ENCODE measurements at regions not wholly inside any gene's neighbourhood (a gene's known extent, or its start where the extent isn't known, plus 50 kb on each side); places are given as distances from the start of the nearest gene placed in this dataset.
A peak's percentile ranks its signal among the peaks of the same experiment; 100 is the strongest.
"Not testable (repeated sequence)": the region's sequence is repeated elsewhere in the genome, so short reads cannot be mapped to it uniquely, and the experiment has no call there.

DNA sequence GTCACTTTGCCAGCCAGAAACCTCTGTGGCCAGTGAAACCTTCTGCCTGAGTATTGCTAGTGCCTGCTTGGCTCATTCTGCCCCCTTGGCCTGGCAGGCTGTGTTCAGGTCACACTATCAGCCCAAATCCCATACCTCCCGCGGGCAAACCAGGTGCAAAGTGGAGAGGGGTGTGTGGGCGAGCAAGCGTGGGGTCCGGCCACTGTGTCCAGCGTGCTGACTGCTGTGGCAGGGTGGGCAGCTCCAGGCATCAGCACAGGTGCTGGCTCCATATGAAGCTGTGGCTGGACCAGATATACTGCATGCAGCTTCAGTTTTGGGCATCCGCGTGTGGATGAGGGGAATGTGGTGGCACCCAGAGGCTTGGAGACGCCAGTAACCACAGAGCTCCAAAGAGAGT, 576.5 kb upstream of the EDIL3 start:
- no peak for DNase-seq

DNA sequence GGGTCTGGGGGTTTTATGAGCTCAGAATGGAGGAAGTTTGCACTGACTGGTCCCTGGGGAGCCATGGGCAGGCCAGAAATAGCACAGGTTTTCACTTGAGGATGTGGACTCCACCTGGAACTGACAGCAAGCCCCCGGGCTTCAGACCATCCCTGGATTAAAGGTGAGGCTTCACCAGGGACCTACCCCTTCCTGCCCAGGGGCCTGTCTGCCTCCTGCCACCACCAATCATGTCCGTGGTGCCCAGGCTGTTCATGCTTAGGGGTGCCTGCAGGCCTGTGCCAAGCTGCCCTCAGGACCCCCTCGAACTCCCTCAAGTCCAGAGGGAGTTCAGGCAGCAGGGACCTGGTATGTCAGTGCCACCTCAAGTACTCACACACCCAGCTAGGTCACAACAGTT, 577.2 kb upstream of the EDIL3 start:
- no peak for DNase-seq

DNA sequence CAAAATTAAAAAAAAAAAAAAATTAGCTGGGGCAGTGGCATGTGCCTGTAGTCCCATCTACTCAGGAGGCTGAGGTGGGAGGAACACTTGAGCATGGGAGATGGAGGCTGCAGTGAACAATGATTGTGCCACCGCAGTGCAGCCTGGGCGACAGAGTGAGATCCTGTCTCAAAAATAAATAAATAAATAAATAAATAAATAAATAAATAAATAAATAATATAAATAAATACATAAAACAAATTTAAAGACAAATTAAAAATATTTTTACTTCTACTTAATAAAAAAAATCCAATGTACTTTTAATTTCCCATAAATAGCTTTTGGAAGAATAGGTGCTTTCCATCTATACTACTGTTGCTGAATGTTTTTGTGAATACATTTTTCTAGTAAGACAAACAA, 598.4 kb upstream of the EDIL3 start:
- DNase-seq: no peak

DNA sequence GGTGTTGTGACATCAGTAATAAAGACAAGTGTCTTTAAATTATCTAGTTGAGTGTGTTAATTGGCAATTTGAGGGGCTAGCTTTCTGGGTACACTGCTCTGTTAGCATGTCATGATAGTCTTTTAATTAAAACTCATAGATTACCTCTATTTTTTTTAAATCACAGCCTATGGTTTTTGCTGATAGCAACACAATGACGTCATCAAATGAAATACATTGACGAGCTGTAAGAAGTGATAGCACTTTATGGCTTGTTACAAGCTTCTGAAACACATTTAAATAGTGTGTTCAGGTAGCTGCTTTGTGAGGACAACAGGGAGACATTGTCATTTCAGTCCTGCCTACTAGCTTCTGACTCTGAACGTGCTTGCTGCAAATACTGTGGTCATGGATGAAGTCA, 600.5 kb upstream of the EDIL3 start:
- DNase-seq: no peak

DNA sequence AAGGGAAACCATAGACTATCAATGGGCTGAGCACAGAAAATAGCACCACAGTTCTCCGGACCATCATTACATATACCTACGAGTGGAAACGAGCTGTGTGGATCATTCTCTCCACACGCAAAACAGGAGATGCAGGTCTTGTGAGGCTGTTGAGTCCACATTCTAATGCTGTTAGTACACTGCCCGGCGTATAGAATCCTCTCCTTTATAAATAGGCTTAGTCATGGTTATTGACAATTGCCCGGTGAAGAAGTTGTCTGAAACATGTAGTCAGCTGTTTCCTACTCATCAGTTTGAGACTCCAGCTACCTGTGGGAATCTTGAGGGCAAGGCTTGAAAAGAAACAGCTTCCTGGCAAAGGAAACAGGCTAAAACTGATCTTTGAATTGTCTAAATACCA, 602.0 kb upstream of the EDIL3 start:
- DNase-seq: no peak

DNA sequence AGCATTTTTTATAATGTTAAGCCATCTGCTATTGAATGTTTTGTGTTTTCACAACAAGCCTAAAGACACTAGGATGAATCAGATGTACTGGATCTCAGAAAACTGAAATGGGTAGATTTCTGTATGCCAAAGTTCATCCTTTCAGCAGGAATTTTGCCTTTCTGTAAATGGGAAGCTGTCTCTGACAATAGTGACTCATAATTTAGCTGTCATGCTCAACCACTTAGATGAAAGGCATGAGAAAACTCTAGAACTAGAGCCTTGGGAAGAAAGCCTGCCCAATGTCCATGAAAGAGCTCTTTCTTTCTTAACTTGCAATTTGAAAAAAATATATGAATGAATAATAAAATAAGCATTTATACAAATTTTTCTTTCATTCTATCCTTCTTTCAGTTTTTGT, 616.0 kb upstream of the EDIL3 start:
- DNase-seq: no peak

DNA sequence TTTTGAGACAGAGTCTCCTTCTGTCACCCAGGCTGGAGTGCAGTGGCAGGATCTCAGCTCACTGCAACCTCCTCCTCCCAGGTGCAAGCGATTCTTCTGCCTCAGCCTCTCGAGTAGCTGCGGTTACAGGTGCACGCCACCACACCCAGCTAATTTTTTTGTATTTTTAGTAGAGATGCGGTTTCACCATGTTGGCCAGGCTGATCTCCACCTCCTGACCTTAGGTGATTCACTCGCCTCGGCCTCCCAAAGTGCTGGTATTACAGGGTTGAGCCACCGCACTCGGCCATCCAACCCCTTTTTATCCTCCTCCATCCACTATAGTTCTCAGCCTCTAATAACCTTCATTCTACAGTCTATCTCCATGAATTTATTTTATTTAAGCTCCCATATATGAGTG, 617.3 kb upstream of the EDIL3 start:
- DNase-seq: not testable (repeated sequence)

DNA sequence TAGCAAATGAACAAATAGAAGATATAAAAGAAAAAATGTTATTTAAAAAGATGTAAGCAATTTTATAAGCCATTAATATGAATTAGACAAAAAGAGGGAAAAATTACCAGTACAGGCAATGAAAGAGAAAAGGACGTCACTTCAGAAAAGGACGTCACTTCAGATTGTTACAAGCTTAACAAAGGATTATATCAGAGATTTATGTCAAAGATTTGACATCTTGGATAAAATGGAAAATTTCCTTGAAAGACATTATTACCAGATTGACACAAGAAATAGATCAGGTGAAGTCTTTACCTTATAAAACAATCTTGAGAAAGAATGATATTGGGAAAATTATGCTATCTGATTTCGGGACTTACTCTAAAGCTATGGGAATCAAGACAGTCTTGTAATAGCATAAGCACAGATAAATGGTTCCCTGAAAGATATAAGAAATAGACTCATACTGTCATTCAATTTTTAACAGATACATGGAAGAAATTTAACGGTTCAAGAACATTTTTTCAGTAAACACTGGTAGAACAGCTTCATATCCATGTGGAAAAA, 625.4 kb upstream of the EDIL3 start:
- DNase-seq: no peak

DNA sequence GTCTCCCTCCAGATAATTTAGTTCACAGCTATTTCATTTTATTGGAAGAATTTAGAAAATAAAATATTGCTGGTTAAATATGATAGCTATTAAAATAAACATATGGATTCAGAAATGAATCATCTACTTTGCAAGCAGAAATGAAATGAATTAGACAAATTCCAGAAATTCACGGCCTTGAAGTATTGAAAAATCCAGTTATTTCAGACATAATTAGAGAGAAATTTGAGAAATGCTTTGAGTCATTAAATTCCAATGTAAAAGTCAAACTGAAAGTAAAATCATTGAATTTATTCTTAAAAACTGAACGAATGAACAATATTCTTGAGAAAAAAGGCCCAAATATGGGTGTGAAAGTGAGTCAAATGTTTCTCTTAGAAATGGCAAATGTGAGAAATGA, 632.6 kb upstream of the EDIL3 start:
- no peak for DNase-seq

DNA sequence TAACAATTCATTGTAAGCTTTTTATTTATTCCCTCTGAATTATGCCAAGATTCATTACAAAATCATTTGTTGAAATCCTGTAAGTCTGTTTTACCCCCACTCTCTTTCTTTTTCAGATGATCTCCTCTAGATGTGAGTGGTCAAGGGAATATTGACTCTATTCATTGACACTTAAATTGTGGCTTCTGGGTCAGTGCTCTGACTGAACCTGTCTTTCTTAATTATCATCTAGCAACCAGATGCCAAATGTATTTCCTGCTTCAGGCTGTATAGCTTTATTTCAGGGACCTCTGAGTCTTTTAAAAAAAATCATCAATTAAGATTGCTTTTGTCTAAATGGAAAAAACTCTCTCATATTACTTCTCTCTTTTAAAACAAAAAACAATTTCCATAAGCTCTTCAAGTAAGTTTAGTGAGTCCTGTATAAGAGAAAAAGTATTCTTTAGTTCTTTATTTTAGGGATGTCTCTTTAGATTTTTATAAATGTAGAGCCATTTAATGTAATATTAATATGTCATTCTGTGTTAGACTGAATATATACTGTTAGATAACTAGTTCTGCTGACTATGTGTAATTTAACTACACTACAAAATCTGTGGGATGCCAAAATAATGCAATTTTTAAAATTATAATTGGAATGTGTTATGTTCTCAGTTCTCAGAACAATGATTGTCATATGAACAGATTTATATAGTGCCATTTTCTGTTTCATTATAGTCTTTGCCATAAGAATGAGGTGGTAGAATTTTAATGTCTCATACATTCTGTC, 645.8 kb upstream of the EDIL3 start:
- DNase-seq: no peak

DNA sequence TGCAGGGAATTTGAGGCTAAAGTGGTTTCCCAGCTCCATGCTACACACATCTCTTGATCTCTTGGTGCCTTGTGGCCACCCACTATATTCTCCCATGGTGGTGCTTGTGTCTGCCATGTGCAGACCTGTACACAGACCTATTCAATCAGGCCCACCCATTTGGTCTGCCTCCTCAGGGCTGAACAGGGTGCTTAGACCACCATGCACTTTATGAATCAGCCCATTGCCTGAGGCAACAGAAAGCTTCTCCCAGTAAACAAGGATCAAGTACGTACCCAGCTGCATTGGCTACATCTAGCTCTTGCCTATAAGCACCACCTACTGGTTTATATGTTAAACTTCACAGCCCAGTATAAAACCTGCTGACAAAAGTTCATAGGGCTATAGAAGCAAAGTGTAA, 664.3 kb upstream of the EDIL3 start:
- peak; percentile 47 for DNase-seq

DNA sequence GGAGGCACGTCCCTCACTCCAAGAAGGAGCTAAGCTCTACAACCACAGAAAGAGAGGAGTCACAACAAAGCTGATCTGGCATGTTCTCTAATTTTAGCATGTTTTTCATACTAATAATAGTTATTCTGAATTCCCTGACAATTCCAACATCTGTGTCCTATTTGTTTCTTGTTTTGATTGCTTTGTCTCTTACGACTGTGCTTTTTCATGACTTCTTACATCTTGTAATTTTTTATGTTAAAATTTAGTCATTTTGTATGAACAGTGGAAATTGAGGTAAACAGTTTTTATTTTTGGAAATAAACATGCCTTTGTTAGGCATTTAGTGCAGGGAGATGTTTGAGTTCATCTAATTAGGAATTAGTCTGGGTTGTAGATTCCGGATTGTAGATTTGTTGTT, 668.1 kb upstream of the EDIL3 start:
- DNase-seq: no peak

DNA sequence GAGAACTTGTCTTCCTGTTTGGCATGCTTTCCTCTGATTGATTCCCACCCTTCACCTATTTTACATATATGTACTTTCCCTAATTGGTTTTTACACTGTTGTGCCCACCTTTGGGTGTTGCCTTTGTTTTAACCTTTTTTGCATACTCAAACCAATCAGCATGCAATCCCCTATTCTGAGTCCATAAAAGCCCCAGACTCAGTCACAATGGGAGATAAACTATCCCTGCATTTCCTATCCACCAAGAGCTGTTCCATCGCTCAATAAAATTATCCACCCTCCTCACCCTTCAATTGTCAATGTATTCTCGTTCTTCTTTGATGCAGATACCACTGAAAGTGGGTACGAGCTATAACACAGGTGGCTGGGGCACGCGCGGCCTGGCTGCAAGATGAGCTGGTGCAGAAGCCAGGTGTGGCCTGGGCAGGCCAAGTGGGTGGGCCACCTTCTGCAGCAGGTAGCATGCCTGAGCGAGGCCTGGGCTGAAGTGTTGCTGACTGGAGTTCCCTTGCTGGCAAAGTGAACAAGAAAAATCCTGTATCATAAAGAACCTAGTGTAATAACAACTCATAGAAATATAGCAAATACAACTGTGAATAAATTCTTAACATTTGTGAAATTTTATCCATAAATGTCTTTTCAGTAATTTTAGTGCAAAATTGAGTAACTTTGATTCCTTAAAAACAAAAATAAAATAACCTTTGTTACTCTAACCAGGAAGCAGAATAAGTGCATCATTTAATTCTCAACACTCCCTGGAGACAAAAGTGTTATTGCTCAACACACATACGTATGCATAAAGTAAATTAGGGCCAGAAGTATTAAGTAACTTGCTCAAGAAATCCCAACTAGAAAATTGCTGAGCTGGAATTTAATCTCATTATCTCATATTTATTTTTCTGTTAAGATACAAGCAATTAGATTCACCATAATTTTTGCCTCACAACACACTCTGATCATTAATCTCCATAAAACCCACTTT, 685.3 kb upstream of the EDIL3 start:
- no peak for DNase-seq

DNA sequence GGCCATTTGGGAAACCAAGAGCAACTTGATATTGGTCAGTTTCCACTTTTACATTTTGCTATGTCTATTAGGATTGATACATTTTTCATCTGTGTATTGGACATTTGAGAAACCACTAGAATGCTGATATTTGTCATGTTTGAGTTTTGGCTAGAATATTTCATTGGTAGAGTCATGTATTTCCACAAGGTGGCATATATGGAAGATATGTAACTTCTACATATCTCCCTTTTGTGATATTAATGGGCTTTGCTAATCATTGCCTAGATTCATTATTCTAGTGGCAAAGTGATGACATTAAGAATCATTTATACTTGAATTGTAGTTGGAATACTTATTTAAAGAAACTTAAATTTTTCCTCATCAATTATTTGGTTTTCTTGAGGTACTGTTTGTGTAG, 692.9 kb upstream of the EDIL3 start:
- no peak for DNase-seq

DNA sequence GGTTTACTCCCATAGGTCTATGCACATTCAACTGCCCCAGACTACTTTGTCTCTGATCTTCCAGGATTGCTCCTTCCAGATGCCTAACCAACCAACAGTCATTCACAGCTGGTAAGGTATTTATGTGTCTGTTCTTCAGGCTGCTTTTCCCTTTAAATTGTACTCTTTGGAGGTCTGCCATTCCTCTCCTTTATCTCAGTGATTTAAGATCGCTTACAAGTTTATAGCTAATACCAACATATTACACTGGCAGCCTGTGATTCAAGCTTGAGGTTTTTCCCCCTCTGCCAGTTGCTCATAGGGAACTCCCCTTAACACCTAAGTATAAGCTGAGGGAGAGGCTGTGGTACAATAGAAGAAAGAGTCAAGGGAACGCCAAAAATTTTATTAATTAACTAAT, 711.7 kb upstream of the EDIL3 start:
- no peak for DNase-seq

DNA sequence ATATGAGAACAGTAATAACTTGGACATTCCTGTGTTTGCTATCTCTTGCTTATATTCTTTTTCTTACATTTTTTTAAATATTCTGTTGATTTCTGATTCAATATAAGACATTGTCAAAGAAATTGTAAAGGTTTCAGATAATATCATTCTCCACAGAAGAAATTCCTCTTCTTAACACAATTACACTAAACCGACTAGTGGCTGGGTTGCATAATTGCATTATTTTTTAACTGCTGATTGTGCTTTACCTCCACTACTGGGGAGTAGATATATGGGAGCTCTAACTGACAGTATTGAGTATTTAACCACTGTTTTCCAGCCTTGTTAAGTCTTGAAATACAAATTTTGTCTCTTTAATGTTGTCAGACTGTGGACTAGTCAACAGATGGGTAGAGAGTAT, 723.8 kb upstream of the EDIL3 start:
- no peak for DNase-seq

DNA sequence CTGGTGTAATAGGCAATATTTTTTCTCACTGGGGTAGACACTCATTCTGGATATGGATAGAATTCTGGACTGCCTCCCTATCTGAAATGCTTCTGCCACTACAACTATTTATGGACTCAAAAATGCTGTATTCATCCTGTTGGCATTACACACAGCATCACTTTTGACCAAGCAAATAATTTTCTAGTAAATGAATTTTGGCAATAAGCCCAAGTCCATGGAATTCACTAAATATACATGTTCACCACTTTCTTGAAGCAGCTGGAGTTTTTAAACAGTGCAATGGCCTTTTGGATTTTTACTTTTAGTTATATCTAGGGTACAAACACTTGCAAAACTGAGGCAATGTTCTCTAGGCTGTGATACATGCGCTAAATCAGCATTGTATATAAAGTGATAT, 724.9 kb upstream of the EDIL3 start:
- no peak for DNase-seq

DNA sequence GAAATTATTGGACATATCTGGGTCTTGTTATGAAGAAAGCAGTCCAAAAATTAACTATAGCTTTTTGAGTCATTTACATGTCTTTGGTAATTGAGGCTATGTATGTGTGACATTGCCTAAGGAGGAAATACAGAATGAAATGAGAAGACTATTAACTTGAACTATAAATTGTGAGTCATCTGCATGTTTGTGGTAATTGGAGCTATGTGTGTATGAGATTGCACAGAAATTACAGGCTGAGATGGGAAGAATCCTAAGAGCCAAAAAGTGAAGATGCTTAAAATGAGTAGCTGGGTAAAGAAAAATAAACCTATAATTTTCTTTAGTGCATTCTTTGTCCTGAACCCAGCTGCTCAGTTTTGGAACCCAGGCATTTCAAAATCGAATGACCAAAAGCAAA, 747.6 kb upstream of the EDIL3 start:
- no peak for DNase-seq

DNA sequence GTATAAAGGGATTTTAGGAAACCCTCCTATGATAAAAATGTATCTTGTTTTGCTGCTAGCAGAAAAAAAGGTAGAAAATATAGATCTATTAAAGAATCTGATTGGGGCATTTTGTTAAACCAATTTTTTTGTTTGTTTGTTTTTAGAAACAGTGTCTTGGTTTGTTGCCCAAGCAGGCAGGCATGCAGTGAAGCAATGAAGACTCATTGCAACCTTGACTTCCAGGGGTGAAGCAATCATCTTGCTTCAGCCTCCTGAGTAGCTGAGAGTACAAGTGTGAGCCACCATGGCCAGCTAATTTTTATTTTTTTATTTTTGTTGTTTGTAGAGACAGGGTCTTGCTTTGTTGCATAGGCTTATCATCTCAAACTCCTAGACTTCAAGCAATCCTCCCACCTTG, 755.8 kb upstream of the EDIL3 start:
- no peak for DNase-seq

DNA sequence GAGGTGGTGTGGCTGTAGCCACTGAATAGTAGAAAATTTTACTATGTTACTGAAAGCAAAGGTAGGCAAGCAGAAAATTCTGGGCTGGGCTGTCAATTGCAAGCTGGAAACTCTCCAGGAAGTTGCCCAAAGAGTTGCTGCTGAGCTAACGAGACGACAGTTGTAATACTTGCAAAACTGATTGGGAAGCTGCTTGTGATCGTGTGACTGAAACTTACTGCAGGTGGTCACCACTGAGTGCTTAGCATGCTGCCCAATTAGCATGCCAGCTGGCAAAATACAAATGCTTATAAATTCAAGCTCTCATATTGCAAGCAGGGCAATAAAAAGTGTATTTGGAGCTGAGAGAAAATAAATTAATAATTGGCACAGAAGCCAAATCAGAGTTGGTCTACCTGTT, 758.5 kb upstream of the EDIL3 start:
- no peak for DNase-seq

DNA sequence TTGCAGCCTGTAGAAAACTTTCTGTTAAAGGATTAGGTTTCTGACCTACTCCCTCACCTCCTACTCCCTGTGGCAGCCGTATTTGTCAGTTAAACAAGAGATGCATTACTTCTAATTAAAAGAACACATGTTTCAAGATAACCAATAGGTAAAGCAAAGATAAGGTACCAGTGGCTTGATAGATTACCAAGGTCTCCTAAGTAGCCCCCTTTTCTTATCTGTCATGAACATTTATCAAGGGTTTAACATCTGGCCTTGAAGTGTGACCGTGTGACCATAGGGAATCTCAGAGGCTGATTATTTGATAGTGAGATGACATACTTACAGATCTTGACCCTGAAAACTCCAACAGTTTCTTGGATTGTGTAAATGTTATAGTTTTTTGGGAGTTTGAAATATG, 764.0 kb upstream of the EDIL3 start:
- no peak for DNase-seq

DNA sequence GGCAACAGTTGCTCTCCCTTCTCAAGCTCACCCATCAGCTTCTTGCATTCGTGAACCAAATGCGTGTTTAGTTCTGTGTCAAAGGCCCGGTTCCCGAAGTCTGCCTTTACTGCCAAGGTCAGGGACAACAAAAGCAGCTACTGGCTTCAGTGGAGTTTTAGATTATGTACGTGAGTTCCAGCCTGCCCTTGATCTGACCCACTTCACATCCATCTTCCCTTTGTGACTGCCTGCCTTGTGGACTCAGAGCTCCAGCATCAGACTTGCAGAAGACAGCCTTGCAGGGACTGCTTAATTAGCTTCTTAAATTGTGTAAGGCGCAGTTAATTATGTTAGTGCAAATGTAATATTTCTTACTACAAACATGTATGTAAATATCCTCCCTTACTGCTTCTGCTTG, 774.7 kb upstream of the EDIL3 start:
- DNase-seq: no peak

DNA sequence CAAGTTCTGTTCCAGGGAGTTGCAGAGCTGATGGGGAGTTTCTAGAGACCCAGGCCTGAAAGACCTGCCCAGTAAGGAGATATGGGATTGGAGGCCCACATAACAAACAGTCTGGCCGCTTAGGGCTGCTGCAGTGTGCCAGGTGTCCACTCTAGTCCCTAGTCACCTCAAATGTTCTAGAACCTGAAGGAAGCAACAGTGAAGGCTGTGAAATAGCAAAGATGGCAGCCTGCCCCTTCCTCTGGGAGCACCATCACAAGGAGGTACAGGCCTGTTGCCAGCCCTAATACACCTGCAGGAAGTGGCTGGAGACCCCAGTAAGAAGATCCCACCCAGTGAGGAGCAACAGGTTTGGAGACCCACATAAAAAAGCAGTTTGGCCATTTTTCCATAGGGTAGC, 783.8 kb upstream of the EDIL3 start:
- no peak for DNase-seq

DNA sequence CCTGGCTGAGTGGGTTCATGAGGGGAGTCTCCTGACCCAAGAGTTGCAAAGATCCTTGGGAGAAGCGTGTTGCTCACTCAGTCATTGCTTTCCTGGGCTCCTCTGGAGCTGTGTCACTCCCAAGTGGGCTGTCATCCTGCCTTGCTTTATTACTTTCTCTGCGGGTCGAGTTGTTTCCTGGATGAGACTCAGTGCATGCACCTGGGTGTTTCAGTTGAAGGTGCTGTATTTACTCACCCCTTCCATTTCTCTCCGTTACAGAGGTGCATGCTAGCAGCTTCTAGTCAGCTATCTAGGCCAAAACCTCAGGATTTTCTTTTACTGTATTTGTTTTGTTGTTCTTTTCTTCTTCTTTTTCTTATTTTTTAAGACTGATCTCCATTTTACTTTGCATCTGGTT, 785.5 kb upstream of the EDIL3 start:
- no peak for DNase-seq
